C4-2B (cell line): ENCODE measurements at regions not wholly inside any gene's neighbourhood (a gene's known extent, or its start where the extent isn't known, plus 50 kb on each side); places are given as distances from the start of the nearest gene placed in this dataset.
"Not testable (repeated sequence)": the region's sequence is repeated elsewhere in the genome, so short reads cannot be mapped to it uniquely, and the experiment has no call there.

Experiments
- H3K27ac ChIP-seq: fragments of 450-650 bp; 2 replicates; pipeline ENCODE4 v1.5.1; 2017
- ZFX ChIP-seq: fragments of 450-650 bp; IDR thresholded peaks from 2 replicates; pipeline ENCODE4 v1.6.1; 2017
- TF ChIP-seq, protein P1 (sequence below): fragments of 450-650 bp; conservative IDR thresholded peaks from 2 replicates; pipeline ENCODE4 v1.5.1; 2017; ENCODE audit warnings: mild to moderate bottlenecking

DNA sequence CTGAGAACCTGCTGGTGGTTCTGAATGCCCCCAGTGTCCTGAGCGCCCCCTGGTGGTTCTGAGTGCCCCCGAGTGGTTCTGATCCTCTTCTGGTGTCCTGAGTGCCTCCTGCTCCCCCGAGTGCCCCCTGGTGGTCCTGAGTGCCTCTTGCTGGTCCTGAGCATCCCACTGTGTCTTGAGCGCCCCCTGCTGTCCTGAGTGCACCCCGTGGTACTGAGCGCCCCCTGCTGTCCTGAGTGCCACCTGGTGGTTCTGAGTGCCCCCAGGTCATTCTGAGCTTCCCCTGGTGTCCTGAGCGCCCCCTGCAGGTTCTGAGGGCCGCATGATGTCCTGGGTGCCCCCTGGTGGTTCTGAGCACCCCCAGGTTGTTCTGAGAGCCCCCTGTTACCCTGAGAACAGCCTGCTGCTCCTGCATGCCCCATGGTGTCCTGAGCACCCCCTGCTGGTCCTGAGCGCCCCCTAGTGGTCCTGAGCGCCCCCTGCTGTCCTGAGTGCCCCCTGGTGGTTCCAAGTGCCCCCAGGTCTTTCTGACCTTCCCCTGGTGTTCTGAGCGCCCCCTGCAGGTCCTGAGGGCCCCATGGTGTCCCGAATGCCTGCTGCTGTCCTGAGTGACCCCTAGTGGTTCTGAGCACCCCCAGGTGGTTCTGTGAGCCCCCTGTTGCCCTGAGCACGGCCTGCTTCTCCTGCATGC is 1165.4 kb downstream of the TMEM121 start:
- TF ChIP-seq, protein P1, sequence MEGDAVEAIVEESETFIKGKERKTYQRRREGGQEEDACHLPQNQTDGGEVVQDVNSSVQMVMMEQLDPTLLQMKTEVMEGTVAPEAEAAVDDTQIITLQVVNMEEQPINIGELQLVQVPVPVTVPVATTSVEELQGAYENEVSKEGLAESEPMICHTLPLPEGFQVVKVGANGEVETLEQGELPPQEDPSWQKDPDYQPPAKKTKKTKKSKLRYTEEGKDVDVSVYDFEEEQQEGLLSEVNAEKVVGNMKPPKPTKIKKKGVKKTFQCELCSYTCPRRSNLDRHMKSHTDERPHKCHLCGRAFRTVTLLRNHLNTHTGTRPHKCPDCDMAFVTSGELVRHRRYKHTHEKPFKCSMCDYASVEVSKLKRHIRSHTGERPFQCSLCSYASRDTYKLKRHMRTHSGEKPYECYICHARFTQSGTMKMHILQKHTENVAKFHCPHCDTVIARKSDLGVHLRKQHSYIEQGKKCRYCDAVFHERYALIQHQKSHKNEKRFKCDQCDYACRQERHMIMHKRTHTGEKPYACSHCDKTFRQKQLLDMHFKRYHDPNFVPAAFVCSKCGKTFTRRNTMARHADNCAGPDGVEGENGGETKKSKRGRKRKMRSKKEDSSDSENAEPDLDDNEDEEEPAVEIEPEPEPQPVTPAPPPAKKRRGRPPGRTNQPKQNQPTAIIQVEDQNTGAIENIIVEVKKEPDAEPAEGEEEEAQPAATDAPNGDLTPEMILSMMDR = peak; percentile 74
- no peak for TF ChIP-seq ZFX
- no peak overlapping the region for H3K27ac ChIP-seq

DNA sequence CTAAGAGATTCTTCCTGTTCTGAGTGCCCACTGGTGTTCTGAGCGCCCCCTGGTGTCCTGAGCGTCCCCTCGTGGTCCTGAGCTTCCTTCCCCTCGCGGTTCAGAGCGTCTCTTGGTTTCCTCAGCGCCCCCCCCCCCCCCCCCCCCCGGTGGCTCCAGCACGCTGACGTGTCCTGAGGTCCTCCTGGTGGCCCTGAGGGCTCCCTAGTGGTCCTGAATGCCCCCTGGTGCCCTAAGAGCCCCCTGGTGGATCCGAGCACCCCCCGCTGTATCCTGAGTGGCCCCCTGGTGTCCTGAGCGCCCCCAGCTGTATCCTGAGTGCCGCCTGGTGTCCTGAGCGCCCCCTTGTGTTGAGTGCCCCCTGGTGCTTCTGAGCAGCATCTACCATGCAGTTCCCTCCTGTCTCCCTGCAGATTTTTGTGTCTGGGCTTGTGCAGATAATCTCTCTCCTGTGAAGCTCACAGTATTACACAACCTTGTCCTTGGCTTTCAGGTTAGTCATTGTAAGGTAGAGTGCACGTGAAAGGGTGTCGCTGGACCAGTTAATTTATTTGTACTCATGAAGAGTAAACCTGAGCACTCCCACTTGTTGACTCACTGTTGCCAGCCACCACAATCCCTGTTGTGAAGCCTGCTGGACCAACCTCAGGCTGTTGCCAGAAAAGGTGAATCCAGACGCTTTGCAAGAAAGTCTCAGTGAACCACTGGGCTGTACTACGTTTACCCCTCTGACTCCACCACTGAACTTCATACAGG is 1168.4 kb downstream of the TMEM121 start:
- no peak for TF ChIP-seq ZFX
- TF ChIP-seq, protein P1 = peak; percentile 35
- H3K27ac ChIP-seq = no peak overlapping the region

DNA sequence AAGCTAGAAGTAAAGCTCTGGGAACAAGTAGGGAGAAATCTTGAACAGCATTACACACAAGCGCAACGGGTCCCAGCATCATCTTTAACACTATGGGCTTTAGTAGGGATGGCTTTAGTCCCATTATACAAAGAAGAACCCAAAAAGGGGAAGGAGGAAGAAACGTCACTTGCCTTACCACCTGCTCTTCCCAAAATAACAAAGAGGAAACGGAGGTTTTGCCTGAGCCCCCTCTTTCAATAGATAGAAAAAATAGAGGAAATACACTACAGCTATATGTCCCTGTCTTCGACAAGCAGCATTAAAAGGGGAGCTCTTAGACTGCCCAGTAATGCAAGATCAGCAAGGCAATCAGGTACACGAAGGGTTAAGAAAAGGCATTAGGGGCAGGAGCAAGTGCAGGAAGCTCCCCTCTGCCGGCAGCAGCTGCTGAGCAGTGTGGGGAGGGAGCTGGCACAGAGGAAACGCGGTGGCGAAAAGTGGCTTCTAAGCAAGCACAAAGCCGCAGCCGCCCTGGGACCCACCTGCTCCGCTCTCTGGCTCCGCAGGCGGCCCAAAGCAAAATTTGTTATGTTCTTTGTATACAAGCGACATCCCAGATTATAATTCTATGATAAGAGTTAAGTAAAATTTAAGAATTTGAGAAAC is 1172.4 kb downstream of the TMEM121 start:
- H3K27ac ChIP-seq = not testable (repeated sequence)

DNA sequence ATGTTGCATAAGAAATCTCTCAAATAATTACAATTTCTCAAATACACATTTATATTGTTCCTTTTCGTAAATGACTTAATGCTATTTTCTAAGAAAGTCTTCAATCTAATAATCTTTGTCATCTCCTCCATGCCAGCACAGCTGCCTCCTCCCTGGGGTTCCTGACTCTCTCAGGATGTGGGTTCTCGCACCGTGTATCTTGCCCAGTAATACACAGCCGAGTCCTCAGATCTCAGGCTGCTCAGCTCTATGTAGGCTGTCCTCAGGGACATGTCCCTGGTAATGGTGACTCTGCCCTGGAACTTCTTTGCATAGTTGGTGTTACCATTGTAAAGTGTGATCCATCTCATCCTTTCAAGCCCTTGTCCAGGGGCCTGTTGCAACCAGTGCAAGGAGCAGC is 1177.3 kb downstream of the TMEM121 start:
- not testable (repeated sequence) for H3K27ac ChIP-seq

DNA sequence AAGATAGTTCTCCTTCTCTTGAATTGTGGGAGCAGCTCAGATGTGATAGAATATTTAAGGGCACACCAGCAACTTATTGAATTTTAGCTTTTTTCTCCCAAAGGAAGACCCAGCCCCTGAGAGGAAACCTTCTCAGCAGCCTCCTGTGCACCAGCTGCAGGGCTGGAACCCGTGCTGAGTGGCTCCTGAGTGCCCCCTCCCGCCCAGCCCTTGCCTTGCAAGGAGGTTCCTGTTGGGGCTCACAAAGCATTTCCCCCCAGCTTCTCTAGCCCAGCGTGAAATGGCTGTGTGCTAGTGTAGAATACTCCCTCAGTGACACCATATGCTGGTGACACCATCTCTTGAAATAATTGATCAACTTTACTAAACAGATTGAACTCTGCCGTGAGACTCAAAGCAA is 1180.1 kb downstream of the TMEM121 start:
- H3K27ac ChIP-seq = not testable (repeated sequence)

DNA sequence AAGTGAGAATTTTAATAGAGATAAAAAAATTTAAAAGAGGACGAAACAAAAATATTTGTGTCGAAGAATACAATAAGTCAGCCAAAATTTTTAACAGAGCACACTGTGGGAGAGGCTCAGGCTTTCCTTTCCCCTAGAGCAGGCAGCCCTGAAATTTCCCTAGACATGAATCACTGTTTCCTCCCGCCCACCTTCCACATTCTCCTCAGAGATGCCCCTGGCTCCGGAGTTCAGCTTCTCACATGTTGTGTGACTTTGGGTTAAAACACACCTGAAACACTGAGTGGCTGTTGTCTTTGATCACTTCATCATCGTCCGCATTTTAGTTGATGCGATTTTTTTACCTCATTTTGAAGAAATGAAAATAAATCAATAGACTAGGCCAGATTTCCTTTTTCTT is 1183.8 kb downstream of the TMEM121 start:
- H3K27ac ChIP-seq = not testable (repeated sequence)

DNA sequence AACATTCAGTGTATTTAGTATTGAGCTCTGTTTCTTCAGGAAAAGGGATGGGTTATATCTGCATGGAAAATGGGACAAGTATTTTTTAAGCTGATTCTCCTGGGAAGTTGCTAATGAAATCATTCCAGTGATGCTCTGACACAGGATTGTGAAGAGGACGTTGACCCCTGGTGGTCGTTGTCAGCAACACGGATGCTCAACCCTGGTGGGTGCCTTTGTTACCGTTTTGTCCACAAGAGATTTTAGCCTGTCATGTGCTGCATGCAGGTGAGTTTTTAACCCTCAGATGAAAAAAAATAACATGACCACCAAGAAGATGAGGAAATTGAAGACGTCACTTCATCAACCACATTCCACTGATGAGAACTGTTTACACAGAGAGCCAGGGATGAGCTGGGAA is 1186.1 kb downstream of the TMEM121 start:
- not testable (repeated sequence) for H3K27ac ChIP-seq

DNA sequence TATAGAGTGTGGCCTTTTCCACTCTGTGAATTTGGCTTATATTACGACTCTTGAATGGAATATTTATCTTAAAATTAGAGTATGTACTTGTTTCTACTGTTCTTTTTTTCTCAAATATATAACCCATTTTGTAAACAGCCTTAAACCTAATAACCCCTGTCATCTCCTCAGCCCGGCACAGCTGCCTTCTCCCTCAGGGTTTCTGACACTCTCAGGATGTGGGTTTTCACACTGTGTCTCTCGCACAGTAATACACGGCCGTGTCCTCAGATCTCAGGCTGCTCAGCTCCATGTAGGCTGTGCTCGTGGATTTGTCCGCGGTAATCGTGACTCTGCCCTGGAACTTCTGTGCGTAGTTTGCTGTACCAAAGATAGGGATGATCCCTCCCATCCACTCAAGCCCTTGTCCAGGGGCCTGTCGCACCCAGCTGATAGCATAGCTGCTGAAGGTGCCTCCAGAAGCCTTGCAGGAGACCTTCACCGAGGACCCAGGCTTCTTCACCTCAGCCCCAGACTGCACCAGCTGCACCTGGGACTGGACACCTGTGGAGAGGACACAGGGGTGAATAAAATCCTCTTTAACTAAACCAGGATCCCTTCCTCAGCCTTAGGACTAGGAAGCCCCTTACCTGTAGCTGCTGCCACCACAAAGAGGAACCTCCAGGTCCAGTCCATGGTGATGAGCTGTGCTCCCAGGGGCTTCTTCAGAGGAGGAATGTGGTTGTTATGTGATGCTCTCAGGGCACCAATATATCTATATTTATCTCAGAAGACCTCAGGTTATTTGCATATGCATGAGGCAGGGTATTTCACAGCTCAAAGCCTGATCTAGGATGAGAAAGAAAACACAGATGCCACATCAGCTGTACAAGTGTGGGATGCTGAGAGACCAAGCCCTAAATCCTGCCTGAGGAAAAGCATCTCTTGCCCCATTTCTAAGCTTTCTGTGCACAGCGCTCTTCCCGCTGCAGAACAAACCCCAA is 1188.4 kb downstream of the TMEM121 start:
- H3K27ac ChIP-seq = not testable (repeated sequence)

DNA sequence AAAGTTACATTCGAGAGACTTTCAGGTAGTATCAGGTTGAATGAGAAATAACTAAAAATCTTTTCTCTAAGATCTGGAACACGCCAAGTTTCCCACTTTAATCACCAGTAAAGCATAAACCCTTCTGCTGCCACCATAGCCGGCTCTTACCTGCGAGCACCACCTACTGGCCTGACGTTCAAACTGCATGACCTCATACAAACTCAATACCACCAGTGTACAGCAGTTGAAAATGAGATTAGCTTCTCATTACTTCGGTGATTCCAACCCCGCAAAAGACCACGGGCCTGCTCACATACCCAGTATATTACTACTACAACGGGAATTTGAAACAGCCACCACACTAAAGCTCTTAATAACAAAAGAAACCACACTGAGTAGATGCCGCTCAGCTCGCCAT is 1191.2 kb downstream of the TMEM121 start:
- H3K27ac ChIP-seq = not testable (repeated sequence)

DNA sequence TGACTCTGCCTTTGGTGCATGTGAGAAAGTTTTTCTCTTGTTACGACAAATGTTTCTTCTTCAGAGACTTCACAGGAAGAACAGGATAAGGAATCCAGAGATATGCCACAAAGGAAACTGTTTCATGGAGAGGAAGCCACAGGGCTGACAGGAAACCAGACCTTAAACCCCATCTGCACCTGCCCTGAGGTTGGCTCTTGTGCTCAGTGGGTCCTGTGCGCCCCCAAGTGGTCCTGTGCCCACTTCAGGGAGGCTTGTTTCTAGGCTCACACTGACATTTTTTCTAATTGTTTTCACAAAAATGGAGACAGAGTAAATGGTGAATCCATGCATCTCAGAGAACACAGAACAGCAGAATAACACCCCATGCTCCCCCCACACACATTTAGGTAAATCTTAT is 1193.5 kb downstream of the TMEM121 start:
- not testable (repeated sequence) for H3K27ac ChIP-seq

DNA sequence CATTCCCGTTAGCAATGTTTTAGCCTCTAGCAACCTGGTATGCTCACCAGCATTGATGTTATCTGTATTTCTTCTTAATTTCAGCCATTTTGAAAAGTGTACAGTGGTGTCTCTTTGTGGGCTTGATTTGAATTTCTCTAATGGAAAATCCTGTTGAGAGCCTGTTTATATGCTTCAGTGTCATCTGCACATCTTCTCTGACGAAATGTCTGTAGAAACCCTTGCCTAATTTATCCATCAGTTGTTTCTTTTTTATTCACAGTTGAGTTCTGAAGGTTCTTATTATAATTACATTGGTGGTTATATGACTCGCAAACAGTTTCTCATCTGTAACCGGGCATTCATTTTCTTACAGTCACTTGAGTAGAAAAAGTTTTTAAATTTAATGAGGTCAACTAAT is 1195.5 kb downstream of the TMEM121 start:
- H3K27ac ChIP-seq = not testable (repeated sequence)

DNA sequence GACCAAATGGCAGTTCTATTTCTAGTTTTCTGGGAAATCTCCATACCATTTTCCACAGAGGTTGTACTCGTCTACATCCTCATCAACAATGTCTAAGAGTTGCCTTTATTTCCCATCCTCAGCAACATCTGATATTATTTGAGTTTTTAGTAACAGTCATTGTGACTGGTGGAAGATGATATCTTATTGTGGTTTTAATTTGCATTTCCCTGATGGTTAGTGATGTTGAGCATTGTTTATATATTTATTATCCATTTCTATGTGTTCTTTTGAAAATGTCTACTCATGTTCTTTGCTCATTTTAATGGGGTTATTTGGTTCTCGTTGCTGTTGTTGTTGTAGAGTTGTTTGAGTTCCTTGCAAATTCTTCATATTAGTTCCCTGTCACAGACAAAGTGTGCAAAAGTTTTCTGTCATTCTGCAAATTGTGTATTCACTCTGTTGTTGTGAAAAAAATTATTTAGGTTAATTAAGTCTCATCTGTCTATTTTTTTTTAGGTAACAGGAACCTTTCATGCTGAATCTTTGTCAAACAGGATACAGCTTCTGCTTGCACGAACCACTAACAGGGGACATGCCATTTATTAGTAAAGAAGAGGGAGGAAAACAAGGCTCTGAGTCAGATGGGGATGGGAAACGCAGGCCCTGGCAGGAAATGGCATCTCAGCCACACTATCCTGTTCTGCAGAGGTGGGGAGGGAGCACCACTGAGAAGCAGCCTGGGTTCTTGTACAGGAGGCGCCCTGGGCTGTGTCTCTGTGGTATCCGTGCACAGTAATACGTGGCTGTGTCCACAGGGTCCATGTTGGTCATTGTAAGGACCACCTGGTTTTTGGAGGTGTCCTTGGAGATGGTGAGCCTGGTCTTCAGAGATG is 1196.7 kb downstream of the TMEM121 start:
- not testable (repeated sequence) for H3K27ac ChIP-seq

DNA sequence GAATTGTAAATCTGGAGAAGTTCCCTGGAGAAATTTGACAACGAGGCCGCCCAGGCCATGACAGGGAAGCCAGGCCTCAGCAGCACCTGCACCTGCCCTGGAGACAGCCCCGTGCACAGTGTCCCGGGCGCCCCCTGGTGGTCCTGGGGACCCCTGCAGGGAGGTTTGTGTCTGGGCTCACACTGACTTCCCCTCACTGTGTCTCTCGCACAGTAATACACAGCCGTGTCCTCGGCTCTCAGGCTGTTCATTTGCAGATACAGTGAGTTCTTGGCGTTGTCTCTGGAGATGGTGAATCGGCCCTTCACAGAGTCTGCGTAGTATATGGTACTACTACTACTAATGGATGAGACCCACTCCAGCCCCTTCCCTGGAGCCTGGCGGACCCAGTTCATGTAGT is 1201.6 kb downstream of the TMEM121 start:
- H3K27ac ChIP-seq = not testable (repeated sequence)
